ENCODE measurements at regions not wholly inside any gene's neighbourhood (a gene's known extent, or its start where the extent isn't known, plus 50 kb on each side); places are given as distances from the start of the nearest gene placed in this dataset.

DNA sequence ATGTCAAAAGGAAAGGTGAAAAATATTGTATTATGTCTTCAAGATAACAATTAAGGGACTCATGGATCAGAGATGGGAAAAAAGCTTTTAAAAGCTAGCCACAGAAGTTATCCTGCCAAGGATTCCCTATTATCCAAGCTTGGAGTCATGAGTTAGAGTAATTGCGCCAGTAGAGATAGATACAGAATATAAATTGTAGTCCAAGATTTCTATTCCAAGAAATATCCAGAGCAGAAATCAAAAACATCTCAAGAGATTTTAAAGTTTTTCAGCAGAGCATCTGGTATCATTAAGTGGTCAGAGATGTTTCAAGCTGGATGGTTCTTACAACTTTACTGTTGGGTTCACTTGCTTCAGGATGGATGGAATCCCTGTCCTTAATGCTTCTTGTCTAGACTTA, 186.7 kb downstream of the PCDH18 start:
- peak in 1 of 2 donors; percentile 66 for ATAC-seq (ENCODE audit: low FRiP score in 2 of 2)
- Histone ChIP-seq H3K9me3 (no peaks in the 10 kb centered on the region), H3K27ac (no peak overlapping the region), H3K27me3 (no peaks in the 10 kb centered on the region), H3K4me3 (no peak overlapping the region), H3K36me3 (no peaks in the 10 kb centered on the region), H3K4me1 (no peaks in the 10 kb centered on the region)
- TF ChIP-seq POLR2A (IDR thresholded peaks at IDR 0.05) (no peak), POLR2AphosphoS5 (IDR thresholded peaks at IDR 0.05) (no peak), EP300 (IDR thresholded peaks at IDR 0.05) (no peak)
- TF ChIP-seq, protein P1, sequence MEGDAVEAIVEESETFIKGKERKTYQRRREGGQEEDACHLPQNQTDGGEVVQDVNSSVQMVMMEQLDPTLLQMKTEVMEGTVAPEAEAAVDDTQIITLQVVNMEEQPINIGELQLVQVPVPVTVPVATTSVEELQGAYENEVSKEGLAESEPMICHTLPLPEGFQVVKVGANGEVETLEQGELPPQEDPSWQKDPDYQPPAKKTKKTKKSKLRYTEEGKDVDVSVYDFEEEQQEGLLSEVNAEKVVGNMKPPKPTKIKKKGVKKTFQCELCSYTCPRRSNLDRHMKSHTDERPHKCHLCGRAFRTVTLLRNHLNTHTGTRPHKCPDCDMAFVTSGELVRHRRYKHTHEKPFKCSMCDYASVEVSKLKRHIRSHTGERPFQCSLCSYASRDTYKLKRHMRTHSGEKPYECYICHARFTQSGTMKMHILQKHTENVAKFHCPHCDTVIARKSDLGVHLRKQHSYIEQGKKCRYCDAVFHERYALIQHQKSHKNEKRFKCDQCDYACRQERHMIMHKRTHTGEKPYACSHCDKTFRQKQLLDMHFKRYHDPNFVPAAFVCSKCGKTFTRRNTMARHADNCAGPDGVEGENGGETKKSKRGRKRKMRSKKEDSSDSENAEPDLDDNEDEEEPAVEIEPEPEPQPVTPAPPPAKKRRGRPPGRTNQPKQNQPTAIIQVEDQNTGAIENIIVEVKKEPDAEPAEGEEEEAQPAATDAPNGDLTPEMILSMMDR (IDR thresholded peaks at IDR 0.05) = no peak
- DNase-seq = no peak
- WGBS, 2 donors = 83 to 93% methylated on average over 1 of the region's 1 CpG

DNA sequence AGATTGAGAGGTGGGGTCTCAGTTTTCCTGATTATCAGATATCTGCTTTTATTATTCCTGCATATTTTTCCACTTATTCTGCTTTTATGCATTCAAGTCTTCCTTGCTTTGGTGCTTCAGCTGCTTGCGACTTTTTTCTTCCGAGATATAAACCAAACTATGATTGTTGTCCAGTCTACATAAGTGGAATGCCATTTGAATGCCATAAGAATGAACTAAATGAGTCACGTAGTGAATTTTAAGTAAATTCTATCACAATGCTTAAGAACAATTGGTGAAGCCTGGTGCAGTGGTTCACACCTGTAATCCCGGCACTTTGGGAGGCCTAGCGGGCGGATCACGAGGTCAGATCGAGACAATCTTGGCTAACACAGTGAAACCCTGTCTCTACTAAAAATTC, 189.1 kb downstream of the PCDH18 start:
- no peak overlapping the region for H3K4me3 ChIP-seq
- TF ChIP-seq, protein P1 (IDR thresholded peaks at IDR 0.05) = no peak
- TF ChIP-seq POLR2AphosphoS5 (IDR thresholded peaks at IDR 0.05) (no peak), POLR2A (IDR thresholded peaks at IDR 0.05) (no peak), EP300 (IDR thresholded peaks at IDR 0.05) (no peak)
- H3K4me1 ChIP-seq = no peaks in the 10 kb centered on the region
- H3K36me3 ChIP-seq = no peaks in the 10 kb centered on the region
- DNase-seq = no peak
- no peaks in the 10 kb centered on the region for H3K9me3 ChIP-seq
- no peak for ATAC-seq (ENCODE audit: low FRiP score in 2 of 2)
- no peaks in the 10 kb centered on the region for H3K27me3 ChIP-seq
- 84 to 87% methylated on average over 8 of the region's 8 CpGs for WGBS, 2 donors
- no peak overlapping the region for H3K27ac ChIP-seq

DNA sequence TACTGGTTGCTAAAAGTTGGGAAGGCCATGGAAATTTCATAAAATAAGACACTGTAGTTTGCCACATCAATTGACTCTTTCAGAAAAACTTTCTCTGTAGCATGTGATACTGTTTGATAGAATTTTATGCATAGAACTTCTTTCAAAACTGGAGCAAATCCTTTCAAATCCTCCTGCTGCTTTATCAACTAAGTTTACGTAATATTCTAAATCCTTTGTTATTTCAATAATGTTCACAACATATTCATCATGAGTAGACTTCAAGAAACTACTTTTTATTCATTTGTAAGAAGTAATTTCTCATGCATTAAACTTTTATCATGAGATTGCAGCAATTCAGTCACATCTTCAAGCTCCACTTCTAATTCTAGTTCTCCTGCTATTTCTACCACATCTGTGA, 199.3 kb downstream of the PCDH18 start:
- no peaks in the 10 kb centered on the region for H3K4me1 ChIP-seq
- H3K36me3 ChIP-seq = no peaks in the 10 kb centered on the region
- no peak for ATAC-seq (ENCODE audit: low FRiP score in 2 of 2)
- DNase-seq = no peak
- H3K4me3 ChIP-seq = no peak overlapping the region
- H3K27me3 ChIP-seq = no peaks in the 10 kb centered on the region
- no peaks in the 10 kb centered on the region for H3K9me3 ChIP-seq
- TF ChIP-seq, protein P1 (IDR thresholded peaks at IDR 0.05) = no peak
- no peak for TF ChIP-seq POLR2A (IDR thresholded peaks at IDR 0.05)
- no peak for TF ChIP-seq POLR2AphosphoS5 (IDR thresholded peaks at IDR 0.05)
- no peak for TF ChIP-seq EP300 (IDR thresholded peaks at IDR 0.05)
- no peak overlapping the region for H3K27ac ChIP-seq
- WGBS, 2 donors = 92 to 96% methylated on average over 1 of the region's 1 CpG

DNA sequence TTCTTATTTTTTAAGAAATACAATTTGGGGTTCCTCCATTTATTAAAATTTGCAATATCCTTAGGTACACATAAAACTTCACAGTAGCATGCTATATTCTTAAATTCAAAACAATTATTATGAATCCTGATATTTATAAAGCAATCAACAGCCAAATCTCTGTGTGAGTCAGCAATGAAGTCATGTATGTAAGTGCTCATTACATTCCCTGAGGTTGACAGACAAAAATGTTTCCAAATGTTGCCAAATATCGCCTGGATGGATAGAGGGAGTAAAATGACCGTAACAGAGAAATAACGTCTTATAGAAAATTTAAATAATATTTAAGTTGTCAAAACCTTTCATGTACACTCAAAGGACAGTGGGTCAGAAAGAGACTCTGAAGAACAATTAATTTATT, 220.0 kb downstream of the PCDH18 start:
- Histone ChIP-seq H3K4me3 (no peak overlapping the region), H3K9me3 (no peaks in the 10 kb centered on the region), H3K27me3 (no peaks in the 10 kb centered on the region), H3K36me3 (no peaks in the 10 kb centered on the region), H3K27ac (no peak overlapping the region), H3K4me1 (no peaks in the 10 kb centered on the region)
- WGBS, 2 donors = 92 to 95% methylated on average over 3 of the region's 3 CpGs
- ATAC-seq (ENCODE audit: low FRiP score in 2 of 2) (no peak), DNase-seq (no peak)
- TF ChIP-seq EP300 (IDR thresholded peaks at IDR 0.05) = no peak
- no peak for TF ChIP-seq POLR2A (IDR thresholded peaks at IDR 0.05)
- TF ChIP-seq, protein P1 (IDR thresholded peaks at IDR 0.05) = no peak
- no peak for TF ChIP-seq POLR2AphosphoS5 (IDR thresholded peaks at IDR 0.05)

DNA sequence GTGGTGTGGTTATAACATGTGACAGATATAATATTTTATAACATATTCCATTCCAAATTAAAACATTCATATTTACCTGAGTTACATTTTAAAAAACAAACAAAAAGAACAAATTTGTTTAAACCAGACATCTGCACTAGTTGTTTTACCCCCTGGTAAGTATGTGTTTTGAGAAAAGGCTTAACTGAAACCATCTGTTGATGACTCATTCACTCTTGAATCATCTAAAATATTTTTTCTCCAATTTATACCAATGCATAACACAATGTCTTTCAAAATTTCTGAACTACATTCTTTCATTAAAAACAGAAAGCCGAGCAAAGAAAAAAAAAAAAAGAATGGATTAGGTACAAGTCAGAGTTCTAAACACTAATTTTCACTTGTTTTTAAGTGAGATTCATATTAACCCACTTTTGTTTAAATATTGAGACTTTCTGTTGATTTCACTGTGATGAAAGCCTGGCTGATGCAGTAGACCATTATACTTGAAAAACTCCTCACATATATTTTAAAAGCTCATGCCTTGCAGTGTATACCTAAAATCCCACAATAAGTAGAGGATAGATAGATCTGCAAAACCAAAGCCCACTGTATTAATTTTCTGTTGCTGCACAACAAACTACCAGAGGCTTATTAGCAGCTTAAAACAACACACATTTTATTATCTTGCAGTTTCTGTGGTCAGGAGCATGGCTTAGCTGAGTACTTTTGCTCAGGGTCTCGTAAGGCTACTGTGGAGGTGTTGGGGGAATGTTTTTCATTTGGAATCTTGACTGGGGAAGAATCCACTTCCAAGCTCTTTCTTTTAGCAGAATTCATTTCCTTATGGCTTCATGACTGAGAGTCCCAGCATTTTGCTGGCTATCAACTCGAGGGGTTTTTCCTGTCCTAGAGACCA, 221.5 kb downstream of the PCDH18 start:
- TF ChIP-seq, protein P1 (IDR thresholded peaks at IDR 0.05) = no peak
- TF ChIP-seq POLR2A (IDR thresholded peaks at IDR 0.05) (no peak), EP300 (IDR thresholded peaks at IDR 0.05) (no peak), POLR2AphosphoS5 (IDR thresholded peaks at IDR 0.05) (no peak)
- WGBS, 2 donors = 69 to 72% methylated on average over 3 of the region's 3 CpGs
- Histone ChIP-seq H3K27ac (no peak overlapping the region), H3K27me3 (no peaks in the 10 kb centered on the region), H3K9me3 (no peaks in the 10 kb centered on the region), H3K36me3 (no peaks in the 10 kb centered on the region), H3K4me1 (no peaks in the 10 kb centered on the region), H3K4me3 (no peak overlapping the region)
- peak in 1 of 2 donors; percentile 83 for ATAC-seq (ENCODE audit: low FRiP score in 2 of 2)
- DNase-seq = no peak
